ENCODE measurements at regions not wholly inside any gene's neighbourhood (a gene's known extent, or its start where the extent isn't known, plus 50 kb on each side); places are given as distances from the start of the nearest gene placed in this dataset.

DNA sequence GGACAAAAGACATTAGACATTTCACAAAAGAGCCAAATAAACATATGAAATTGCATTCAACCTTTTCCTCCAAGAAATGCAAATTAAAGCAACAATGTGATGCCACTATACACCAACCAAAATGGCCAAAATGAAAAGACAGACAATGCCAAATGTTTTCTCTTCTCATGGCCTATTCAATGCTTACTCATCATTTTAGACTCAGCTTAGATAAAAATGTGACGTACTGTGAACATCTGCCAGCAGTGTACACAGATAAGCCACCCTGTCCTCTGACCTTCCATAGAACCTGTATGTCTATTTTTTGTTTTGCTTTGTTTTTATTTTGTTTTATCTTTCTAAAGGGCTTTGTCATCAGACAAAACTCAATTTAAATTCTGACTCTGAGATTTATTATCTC is 385.2 kb downstream of the FRK start:
- in situ Hi-C loops (cut with HindIII; ENCODE audit: low pct_ligation_motif_present, low pct_unique_long_range_greater_than_20kb, low sequenced_read_pairs) = no loop called here

DNA sequence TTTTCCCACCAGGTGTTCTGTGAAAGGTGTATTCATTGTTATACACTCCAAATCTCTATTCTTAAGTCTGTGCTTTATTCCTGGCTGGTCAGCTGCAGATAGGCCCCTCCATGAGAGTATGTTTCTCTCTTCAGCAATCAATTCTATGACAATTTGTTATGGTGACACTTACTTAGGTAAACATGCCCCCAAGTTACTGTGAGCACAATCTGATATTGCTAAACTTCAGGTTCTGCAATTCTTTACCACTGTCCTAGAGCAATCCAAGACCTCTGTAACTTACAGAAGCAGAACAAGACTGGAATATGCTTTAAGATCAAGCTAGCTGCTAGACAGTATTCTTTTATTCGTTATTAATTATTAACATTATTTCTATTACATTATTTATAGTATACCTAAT is 391.9 kb downstream of the FRK start:
- no peak for DNase-seq
- in situ Hi-C loops (cut with HindIII; ENCODE audit: low pct_ligation_motif_present, low pct_unique_long_range_greater_than_20kb, low sequenced_read_pairs) = no loop called here

More for the DNA sequence above, 385.2 kb downstream of the FRK start:
- no peak for DNase-seq

DNA sequence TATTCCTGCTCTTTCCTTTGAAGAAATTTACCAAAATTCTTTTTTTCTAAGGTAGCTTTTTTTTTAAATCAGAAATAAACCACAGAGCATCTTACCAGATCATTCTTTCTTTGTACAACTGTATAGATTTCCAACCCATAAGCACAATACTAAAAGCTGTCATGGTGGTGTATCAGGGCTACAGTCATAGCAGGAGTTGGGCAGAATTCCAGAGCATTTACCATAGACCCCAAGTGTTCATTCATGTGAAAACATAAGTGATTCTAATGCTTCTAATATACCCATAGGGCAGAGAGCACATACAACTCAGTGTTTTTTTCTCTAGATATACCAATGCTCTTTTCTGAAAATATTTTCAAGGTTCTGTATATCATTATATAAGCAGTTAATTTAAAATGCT is 392.5 kb downstream of the FRK start:
- DNase-seq = no peak
- in situ Hi-C loops (cut with HindIII; ENCODE audit: low pct_ligation_motif_present, low pct_unique_long_range_greater_than_20kb, low sequenced_read_pairs) = no loop called here

DNA sequence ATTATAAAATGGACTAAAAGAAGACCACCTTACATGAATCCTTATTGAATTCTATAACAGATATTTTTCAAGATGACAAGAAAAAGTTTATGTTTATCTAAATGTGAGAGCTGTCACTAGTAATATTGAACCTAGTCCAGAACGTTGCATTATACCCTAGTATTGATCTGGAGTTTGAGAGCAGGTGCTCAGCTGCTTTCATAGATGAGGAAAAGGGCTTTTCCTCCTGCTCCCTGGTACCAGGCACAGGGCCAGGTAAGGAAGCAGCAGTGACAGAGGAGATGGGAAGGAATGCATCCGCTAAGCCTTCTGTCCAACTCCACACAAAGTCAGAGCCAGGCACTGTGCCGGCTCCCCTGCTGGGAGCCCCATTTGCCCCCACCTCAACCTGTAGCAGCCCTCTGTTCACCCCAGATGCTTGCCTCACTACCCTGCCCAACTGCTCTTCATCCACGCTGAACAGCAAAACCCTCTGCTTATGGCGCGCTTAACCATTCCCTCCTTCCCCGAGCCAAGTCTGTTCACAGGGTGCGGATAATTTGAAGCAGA is 393.1 kb downstream of the FRK start:
- in situ Hi-C loops (cut with HindIII; ENCODE audit: low pct_ligation_motif_present, low pct_unique_long_range_greater_than_20kb, low sequenced_read_pairs) = no loop called here
- no peak for DNase-seq

DNA sequence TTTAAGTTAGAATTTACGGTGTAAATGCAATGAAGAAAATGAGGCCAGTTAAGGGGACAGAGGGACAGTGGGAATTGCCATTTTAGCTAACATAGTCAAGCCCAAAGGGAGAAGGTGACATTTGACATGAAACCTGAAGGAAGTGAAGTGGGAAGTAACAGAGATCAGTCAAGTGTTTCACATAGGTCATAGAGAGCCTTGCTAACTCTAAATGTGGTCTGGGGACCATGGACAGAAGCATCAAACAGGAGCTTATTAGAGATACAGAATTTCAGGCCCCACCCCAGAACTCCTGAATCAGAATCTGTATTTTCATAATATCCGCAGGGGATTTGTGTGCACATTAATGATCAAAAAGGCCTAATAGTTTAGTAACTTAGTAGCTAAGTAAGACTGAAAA is 393.7 kb downstream of the FRK start:
- no peak for DNase-seq
- in situ Hi-C loops (cut with HindIII; ENCODE audit: low pct_ligation_motif_present, low pct_unique_long_range_greater_than_20kb, low sequenced_read_pairs) = no loop called here

DNA sequence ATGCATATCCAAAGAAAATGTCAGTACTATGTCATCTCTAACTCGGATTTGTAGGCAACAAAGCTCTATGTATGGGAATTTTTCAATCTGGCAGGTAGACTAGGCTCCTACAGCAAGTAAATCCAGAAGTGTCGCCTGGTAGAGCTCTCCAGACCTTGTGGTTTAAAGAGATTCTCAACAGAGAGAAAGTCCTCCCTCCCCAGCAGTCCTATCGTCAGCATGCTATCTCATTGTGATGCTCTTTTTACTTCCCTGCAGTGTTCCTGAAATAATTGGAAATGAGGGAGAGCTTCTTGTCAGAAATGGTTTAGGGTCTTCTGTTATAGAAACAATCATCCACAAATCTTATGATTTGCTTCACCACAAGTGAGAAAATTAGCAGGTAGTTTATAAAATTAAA is 395.4 kb downstream of the FRK start:
- DNase-seq = no peak
- in situ Hi-C loops (cut with HindIII; ENCODE audit: low pct_ligation_motif_present, low pct_unique_long_range_greater_than_20kb, low sequenced_read_pairs) = no loop called here

DNA sequence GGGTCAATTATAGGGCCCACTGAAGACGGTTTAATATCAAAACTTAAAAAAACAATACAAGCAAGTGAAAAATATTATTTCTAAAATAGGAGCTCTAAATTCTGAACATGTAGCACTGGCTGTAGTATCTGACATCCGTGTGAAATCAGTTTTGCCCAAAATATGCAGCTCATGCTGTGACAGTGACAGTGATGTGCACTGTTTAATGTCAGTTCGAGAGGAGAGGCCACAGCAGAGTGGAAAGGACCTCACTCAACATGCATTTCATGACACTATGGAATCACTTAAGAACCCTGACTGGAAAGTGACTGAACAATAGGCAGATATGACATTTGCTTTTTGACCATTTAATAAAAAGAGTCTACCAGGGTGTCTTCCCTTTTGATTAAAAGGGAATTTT is 397.0 kb downstream of the FRK start:
- no peak for DNase-seq
- in situ Hi-C loops (cut with HindIII; ENCODE audit: low pct_ligation_motif_present, low pct_unique_long_range_greater_than_20kb, low sequenced_read_pairs) = no loop called here

DNA sequence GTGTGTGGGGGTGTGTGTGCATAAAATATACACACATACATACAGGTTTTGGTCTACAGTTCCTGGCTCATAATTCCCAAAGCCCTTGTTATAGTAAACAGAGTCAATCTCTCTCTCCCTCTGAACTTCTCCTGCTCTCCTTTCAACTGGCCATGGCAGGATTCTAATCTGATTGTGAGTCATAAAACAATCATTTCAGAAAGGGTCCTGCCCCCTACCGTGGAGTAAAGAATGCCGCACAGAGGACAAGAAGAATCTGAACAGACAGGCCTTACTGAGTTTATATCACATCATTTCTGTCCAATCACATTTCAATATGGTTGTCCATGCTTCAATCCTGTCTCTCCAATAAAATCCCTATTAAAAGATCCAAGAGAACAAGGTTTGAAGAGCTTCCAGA is 416.9 kb downstream of the FRK start:
- peak; percentile 38 for DNase-seq
- in situ Hi-C loops (cut with HindIII; ENCODE audit: low pct_ligation_motif_present, low pct_unique_long_range_greater_than_20kb, low sequenced_read_pairs) = no loop called here

DNA sequence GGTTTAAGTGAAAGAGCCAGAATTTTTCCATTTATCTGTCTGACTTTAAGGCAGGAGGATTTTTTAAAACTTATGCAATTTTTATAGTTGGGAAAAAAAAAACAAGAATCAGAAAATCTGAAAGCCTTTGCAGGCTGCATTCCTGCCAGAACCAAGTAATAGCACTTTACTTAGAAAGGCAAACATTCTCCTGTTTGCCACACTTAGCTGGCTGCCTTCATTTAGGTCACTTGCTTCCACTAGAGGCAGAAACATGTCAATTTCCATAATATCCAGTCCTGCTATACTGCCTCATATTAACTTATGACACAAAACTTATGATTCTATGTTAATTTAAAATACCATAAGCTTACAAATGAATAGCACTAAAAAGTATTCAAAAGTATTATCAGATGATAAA is 425.8 kb downstream of the FRK start:
- DNase-seq = no peak
- in situ Hi-C loops (cut with HindIII; ENCODE audit: low pct_ligation_motif_present, low pct_unique_long_range_greater_than_20kb, low sequenced_read_pairs) = no loop called here

DNA sequence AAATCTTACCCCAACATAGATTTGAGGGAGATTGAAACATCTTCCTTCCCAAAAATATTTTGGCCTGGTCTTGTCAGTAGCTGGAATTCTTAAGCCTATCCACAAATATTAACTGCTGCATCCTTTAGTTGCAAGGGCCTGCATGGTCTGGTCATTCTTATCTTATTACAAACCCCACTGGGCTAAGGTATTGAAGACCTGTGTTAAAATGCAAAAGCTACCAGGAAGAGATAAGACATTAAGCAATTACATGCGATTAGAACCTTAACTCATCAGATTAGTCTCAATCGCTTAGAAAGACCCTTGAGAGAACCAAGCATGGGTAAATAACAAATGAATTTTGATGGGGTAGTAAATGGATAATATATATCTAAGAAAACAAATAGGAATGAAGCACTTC is 426.6 kb downstream of the FRK start:
- DNase-seq = no peak
- in situ Hi-C loops (cut with HindIII; ENCODE audit: low pct_ligation_motif_present, low pct_unique_long_range_greater_than_20kb, low sequenced_read_pairs) = no loop called here

DNA sequence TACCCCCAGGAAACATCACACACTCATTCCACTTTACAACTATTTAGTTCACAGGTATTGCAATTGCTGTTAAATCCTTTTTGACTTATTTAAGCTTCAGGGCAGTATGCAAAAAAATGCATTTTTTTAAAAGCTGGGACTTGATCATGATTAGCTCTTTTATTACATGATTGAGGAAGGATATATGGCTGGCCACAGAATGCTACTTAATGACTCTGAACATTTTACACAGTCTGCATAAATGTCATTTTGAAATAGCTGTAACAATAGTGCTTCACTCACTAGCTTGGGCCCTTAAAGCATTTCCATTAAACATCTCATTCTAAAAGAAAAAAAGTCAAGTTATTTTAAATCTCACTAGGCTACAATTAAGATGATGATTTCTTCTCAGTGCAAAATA is 429.7 kb downstream of the FRK start:
- in situ Hi-C loops (cut with HindIII; ENCODE audit: low pct_ligation_motif_present, low pct_unique_long_range_greater_than_20kb, low sequenced_read_pairs) = no loop called here
- no peak for DNase-seq

DNA sequence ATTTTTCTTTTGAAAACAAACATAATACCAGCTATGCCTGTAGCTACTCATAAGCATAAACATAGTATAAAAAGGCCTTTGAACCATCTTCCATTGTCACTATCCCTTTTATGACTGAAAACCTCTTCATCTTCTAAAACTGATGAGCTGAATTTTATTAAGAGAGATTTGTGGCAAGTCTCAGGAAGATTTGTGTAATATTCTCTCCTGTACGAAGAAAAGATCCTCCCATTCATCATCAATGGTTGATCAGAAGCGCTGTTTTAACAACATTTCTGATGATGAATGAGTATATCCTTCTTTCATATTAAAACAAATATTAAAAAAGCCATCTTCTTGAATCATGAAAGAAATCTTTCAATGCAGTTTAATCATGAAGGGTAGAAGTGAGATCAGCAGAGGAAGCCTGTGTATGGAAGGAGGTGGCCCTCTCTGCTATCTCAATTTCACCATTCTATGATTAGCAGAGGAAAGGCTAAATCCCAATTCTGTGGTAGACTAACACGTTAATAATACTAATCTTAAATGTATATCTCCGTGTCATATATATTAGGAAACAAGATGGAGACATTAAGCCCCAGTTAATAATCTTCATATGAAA is 430.2 kb downstream of the FRK start:
- no peak for DNase-seq
- in situ Hi-C loops (cut with HindIII; ENCODE audit: low pct_ligation_motif_present, low pct_unique_long_range_greater_than_20kb, low sequenced_read_pairs) = no loop called here

DNA sequence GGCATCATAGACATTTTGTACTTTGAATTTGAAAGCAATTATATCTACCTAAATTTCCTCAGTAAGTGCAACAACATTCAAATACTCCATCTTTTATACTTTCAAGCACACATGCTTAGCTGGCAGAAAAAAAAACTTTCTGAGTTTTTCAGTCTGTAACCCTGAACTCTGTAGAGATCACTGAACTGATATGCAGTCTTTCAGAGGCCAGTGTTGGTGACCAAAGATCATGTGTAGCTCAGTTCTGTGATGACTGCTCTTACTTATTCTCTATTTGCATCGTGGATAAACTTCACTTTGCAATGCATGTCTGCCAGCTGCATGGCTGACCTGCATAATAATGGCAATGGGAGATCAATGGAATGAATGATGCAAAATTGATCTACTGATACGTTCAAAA is 431.3 kb downstream of the FRK start:
- in situ Hi-C loops (cut with HindIII; ENCODE audit: low pct_ligation_motif_present, low pct_unique_long_range_greater_than_20kb, low sequenced_read_pairs) = no loop called here
- no peak for DNase-seq

DNA sequence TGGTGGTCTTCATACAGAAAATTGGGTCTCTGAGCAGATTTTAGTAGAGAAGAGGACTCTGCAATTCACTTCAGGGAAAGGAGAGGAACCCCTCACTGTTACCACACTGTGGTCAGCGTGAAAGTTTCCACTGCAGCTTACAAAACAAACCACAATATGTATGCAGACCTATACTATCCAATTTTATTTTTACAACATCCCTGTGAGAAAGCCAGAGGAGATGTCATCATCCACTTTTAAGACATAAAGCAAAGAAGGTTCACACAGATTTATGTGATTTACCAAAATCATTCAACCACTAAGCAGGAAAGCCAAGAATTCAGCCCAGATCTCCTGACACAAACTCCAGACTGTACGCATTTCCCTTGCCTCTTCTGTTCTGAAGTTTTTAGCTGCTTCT is 442.4 kb downstream of the FRK start:
- DNase-seq = no peak
- in situ Hi-C loops (cut with HindIII; ENCODE audit: low pct_ligation_motif_present, low pct_unique_long_range_greater_than_20kb, low sequenced_read_pairs) = no loop called here

DNA sequence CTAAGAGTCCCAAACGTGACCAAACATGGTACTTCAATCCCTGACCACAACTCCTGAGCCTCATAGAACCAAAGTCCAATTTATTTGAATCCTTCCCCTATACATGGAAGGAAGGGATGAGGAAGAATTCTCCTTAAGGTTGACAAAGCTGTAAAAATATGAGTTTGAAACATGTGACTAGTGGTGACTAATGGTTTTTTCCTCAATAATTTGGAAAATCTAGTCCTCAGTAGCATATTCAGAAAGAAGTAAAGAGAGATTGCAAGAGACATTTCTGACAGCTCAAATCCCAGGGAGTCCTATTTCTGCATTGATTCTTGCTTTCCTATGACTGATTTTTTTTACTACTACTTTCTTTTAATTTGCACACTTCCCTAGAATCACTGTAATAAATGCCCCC is 443.7 kb downstream of the FRK start:
- in situ Hi-C loops (cut with HindIII; ENCODE audit: low pct_ligation_motif_present, low pct_unique_long_range_greater_than_20kb, low sequenced_read_pairs) = no loop called here
- no peak for DNase-seq

DNA sequence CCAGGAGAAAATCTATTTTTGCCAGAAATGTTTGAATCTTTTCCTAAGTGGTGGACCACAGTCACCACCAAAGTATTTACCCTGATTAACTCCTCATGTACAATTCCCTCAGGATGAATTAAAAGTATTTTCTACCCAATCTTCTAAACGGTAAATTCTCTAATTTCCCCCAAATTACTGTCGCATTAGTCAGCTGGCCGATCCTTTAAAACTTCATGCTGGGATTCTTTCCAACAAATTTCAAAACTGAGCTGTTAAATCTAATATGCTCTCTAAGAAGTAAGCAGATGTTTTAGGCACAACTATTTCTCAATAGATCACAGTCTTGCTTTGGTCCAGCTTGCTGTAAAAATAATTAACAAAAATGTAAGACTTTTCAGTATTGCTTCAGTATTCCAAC is 447.2 kb downstream of the FRK start:
- in situ Hi-C loops (cut with HindIII; ENCODE audit: low pct_ligation_motif_present, low pct_unique_long_range_greater_than_20kb, low sequenced_read_pairs) = no loop called here
- DNase-seq = no peak

DNA sequence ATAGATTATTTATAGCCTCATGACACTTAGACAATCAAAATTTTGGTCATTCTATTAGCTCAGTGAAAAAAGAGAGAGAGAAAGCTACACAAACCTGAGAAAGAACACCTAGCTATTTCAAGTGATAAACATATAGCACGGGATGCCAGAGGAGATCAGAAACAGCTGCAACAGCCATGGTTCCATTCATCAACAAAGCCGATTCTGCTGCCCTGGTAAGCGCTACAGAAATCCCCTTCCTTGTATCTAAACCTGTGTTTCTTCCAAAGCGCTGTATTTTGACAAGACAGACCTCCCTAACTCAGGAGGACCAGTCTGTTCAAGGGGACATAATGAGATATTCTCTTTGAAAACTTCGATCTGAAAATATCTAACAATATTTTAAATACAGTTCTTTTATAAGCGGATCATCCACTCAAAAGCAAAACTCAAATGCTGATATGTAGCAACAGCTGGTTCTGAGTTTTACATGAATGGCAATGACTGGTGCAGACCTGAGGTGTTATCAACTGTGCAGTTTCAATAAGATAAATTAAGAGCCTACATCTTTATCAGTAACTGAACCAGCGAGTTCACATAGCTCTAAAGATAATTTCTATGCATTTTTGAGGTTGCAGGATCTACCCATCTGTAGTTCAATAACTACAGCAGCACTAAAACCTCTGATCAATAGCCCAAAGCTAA is 447.8 kb downstream of the FRK start:
- in situ Hi-C loops (cut with HindIII; ENCODE audit: low pct_ligation_motif_present, low pct_unique_long_range_greater_than_20kb, low sequenced_read_pairs) = no loop called here

DNA sequence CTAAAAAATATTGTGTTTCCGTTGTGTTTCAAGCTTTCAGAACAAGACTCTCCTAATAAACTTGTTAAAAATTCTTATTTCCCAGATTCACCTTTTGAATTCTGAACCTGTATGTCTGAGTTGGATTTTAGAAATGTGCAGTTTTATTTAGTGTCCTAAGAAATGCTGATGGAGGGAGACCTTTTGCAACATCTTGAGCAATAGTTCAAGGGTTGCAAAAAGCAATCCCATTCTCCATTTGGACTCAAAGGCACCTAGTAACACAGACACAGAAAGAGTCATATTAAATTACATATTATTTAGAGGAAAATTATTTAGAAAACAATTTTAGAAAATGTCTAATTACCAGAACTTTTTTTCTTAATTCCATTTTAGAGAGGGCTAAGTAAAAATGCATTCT is 448.5 kb downstream of the FRK start:
- in situ Hi-C loops (cut with HindIII; ENCODE audit: low pct_ligation_motif_present, low pct_unique_long_range_greater_than_20kb, low sequenced_read_pairs) = no loop called here
- DNase-seq = no peak

More for the DNA sequence above, 447.8 kb downstream of the FRK start:
- no peak for DNase-seq

DNA sequence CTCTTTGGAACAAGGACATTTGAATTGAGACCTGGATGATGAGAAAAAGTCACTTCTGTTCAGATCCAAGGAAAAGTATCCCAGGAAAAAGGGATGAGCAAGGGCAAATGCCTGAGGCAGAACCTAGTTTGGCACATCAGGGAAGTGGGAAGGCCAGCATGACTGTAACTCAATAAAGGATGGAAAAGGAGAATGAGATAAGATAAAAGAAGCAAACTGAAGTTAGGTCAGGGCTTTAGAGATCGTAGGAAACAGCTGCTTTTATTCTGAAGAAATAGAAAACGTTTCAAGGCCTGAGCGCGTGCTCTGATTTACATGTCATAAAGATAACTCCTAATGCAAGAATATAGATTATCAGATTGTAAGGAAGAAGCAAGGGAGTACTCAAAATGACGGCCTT is 450.0 kb downstream of the FRK start:
- in situ Hi-C loops (cut with HindIII; ENCODE audit: low pct_ligation_motif_present, low pct_unique_long_range_greater_than_20kb, low sequenced_read_pairs) = no loop called here
- no peak for DNase-seq

DNA sequence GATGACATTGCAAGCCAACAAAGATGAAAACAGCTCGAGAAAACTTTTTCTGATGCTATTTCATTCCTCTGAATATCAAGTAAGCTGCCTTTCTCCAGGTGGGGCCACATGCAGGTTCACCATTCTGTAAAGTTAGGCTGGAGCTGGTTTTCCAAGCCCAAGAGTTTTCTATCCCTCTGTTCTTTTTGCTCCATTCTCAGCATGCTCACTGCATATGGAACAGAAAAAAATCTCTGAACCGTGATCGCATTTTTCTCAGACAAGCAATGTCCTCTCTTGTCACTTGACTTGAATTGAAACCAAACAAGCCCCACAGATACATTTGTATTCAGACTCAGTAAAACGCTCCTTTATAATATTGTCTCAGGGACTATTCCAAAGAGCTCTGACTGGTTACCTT is 451.6 kb downstream of the FRK start:
- DNase-seq = no peak
- in situ Hi-C loops (cut with HindIII; ENCODE audit: low pct_ligation_motif_present, low pct_unique_long_range_greater_than_20kb, low sequenced_read_pairs) = no loop called here
